ENCODE measurements at regions not wholly inside any gene's neighbourhood (a gene's known extent, or its start where the extent isn't known, plus 50 kb on each side); places are given as distances from the start of the nearest gene placed in this dataset.

- no peak for FAIRE-seq
Observed at GRCh38 chr14:27114180-27114579, 516.3 kb upstream of the NOVA1 start.

- no peak for FAIRE-seq
Observed at GRCh38 chr14:27123162-27123561, 525.3 kb upstream of the NOVA1 start.

DNA sequence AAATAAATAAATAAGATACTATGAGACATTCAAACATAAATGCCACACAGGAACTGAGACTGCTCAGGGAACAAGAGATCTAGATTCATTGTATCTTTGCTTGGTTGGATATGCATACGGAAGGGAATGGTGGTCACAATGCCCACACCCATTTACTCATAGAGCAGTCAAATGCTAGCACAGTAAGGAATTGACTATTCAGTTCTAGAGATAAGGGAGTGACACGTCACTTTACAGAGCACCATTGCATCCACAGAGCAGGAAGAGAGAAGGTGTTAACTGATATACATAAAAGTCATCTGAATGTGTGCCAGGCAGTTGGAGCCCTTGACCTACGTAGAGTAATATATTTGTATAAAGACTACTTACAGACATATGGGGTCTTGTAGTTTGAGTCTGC lies 530.0 kb upstream of the NOVA1 start:
- no peak for FAIRE-seq

DNA sequence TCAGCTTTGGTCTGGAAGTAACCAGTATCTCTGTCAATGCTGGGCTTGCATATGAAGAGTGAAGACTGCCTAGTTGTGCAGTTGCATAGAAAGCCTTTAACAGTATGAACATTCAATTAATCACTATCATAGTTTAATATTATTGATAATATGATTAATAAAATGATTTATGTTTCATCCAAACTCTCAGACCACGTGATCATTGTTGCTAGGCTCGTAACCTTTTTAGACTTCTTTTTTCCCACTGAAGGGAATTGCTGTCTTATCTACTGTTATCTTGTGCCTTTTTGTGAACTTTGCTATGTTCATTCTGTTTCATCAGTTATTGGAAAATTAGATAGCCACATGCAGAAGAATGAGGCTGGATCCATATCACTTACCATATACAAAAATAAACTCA lies 536.4 kb upstream of the NOVA1 start:
- FAIRE-seq: no peak

- no peak for FAIRE-seq
Observed at GRCh38 chr14:27145170-27145569, 547.3 kb upstream of the NOVA1 start.

DNA sequence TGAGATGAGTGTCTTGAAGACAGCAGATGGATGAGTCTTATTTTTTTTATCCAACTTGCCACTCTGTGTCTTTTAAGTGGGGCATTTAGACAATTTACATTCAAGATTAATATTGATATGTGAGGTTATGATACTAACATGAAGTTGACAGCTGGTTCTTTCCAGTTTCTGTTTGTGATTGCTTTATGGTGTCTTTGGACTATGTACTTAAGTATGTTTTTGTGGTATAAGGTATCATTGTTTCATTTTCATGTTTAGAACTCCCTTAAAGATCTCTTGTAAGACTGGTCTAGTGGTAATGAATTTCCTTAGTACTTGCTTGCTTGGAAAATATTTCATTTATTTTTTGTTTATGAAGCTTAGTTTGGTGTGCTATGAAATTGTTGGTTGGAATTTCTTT lies 550.3 kb upstream of the NOVA1 start:
- FAIRE-seq: no peak

- FAIRE-seq: no peak
Observed at GRCh38 chr14:27164139-27164538, 566.3 kb upstream of the NOVA1 start.

DNA sequence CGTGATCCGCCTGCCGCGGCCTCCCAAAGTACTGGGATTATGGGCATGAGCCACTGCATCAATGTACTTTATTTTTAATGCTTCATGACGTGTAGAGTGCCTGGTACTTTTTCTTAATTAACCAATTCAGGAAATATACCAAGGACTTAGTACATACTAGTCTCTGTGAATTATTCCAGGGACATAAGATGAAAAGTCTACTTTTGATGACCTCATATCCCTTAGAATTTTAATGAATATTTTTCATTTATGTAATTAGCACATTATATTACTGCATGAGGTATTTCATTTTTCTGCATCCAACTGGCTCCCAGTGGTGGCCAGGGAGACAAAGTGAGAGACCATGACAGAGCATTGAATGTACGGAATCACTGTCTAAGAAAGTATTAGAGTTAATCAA lies 577.7 kb upstream of the NOVA1 start:
- FAIRE-seq: no peak

DNA sequence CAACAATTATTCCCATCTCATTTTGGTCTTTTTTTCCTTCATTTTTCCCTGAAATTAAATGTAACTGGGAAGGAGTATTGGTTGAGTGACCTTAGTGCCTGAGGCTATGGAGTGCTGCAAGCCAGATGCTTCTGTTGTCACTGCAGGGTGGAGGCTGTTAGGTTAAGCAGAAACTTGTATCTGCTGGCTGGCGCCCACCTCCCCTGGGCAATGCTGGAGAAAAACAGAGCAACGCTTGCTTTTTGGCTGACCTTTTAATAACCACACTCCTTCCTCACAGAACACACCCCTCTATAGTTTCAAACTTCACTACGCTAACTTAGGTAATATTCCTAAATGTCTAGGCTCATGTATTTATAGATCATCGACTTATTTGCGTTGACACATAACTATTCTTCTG lies 583.5 kb upstream of the NOVA1 start:
- FAIRE-seq: no peak

- FAIRE-seq: no peak
Observed at GRCh38 chr14:27184427-27184826, 586.6 kb upstream of the NOVA1 start.

GRCh38 chr14:27186048-27186447 lies 588.2 kb upstream of the NOVA1 start:
- peak; percentile 45 for FAIRE-seq

- FAIRE-seq: no peak
Observed at GRCh38 chr14:27187136-27187535, 589.3 kb upstream of the NOVA1 start.

DNA sequence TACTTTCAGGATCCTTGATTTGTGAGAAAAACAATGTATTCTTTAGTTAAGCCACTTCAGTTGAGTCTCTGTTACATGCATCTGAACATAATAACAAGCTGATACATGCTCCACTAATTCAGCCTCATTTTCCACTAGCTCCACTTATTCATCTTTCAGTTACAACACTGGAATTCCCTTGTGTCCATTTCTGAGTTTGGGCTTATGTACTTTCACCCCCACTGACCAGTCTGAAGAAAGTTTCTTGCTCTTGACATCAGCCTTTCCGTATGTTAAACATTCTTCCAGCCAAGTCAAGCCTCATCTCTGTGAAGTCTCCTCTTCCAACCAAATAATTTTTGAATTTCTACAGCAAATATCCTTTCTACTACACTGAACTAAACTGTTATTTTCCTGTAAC lies 592.5 kb upstream of the NOVA1 start:
- FAIRE-seq: no peak

DNA sequence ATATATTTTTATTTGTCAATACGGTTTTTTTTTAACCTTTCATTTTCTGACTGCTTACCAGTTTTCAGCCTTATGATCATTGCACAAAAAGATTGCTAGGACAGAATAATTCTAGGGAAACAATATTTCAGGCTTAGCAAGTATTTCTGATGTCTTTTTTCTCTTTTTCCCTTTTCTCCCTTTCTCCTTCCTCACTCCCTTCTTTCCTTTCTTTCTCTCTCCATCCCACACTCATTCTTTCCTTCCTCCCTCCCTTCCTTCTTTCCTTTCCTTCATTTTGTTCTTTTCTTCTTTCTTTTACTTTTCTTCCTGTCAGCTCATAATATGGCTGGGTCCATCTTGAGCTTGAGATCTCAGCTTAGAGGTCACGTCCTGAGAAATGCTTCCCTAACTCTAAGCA lies 601.4 kb upstream of the NOVA1 start:
- no peak for FAIRE-seq

DNA sequence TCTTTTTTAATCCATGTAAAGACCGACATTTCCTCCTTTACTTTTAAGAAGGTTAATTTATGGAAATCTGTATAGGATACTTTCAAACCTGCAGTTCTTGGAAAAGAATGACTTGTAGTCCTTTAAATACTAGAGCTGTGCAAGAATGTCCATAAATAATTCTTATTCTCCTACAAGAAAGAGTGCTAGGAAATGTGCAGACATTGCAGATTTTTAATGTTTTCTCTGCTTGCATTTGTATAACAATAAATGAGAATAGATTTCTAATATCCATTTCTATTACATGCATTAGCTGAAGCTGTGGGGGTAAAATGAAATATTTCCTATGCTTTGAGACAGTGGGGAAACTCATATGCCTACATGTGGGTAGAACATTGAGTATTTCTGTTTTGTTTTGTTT lies 607.2 kb upstream of the NOVA1 start:
- FAIRE-seq: no peak

GRCh38 chr14:27211741-27212140 lies 613.9 kb upstream of the NOVA1 start:
- no peak for FAIRE-seq

DNA sequence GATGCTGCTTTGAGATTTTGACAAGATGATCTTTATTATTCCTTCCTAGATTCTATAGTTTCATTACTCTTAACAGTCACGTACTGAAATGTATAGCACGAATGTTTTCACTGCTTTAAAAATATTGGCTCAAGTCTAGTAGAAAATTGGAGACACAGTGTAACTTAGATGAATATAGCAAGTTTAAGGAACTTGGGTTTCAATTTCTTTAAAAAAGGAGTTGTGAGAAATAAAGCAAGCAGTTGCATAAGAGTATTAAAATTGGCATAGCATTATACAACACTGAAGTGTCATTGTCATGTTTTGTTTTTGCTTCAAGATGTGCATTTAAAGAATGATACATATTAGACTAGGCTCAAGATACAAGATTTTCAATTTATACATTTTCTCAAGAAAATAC lies 624.8 kb upstream of the NOVA1 start:
- FAIRE-seq: no peak

DNA sequence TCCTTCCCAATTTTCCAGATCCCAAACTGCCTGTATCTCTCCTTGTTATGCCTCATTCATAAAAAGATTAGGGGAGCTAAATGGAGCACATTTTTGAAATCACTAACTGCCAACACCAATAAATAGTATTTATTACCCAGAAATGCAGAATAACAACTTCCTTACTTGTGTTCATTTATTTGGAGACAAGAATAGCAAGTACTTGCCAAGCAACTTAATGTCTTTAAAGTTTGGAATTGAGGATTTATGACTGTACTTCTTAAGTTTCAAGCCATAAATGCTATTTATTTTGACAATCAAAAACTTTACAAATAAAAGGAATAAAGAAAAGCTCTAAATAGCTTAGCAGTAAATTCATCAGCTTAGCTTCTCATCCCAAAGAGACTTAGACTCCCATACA lies 626.1 kb upstream of the NOVA1 start:
- peak; percentile 93 for FAIRE-seq

GRCh38 chr14:27228053-27228452 lies 630.2 kb upstream of the NOVA1 start:
- FAIRE-seq: no peak

DNA sequence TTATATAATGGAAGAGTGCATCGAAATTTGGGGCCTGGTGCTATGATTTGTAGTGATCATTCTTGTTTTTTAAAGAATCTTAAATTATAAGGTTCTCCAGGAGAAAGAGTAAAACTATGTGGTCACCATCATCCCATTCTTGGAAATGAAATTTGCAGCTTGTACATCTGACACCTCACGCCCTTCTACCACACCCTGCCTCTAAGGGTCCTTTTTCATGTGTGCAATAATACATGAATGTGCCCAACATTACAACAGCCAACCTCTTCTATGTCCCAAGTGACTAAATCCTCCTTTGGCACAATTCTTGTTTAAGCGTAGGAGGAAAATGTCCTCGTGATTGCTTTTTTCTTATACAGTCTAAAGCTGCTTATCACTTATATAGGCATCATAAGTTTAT lies 636.5 kb upstream of the NOVA1 start:
- FAIRE-seq: no peak

DNA sequence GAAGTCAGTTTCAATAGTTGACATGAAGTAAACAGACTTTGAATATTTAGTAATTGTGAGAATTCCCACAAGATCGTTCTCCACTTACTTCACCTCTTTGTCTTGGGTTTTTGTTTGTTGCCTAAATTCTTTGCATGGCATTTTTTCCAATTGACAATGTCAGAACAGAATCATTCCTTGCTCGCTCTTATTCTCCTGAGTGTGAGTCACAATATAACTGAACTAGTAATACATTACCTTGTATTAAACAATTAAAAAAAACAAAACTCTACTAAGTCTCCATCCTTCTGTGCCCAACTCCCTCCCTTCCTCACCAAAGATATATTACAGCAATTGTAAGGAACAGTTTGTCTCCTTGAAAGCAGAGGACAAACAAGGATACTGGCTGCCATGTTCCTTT lies 638.8 kb upstream of the NOVA1 start:
- FAIRE-seq: no peak

- FAIRE-seq: no peak
Observed at GRCh38 chr14:27242874-27243273, 645.0 kb upstream of the NOVA1 start.

DNA sequence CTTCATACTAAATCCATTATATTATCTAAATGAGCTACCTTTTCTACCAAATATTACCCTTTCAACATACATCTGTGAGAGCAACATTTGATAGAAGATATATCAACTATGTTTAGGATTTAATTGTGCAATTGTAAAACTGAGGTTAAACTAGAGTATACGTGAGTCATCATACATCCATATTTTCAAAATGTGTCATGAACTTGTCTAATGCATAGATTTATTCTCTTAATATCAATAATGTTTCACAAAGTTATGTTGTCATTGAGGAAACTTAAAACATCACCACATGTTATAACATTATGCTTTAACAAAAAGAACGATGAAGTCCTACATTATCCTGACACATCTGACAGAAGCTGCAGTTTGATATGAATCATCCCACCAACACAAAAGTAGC lies 645.5 kb upstream of the NOVA1 start:
- FAIRE-seq: no peak

DNA sequence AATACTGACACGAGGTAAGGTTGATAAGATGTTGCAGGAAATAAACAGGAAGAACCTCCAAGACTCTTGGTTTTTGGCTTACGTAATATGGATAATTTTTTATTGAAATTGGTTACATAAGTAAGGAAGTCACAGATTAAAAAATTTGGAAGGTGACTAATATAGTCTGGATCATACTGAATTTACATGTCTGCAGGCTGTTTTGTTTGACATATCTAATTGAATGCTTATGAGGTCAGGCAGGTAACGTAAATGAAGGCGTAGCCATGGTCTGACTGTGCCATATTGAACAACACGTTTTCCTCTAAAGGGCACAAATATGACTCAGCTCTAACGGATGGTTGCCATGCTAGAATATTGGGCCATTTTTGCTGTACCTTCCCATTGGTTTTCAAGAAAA lies 648.1 kb upstream of the NOVA1 start:
- FAIRE-seq: no peak

DNA sequence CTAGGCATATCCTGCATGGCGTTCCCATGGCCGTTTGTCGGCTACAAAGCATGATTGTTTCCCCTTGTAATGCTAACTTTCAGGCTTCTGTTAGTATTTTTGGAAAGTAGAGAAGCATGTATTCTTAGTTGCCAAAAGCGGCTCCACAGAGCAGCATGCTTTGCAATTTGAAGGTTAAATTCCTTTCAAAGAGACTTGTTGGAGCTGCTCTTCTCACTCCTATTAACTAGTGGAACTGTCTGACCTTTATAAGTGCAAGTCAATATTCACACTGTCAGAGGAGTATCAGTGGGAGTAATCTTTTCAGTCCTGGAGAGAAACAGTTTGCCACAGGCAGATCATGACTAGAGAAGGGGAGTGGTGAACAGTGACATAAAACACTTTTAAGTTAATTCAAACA lies 656.1 kb upstream of the NOVA1 start:
- FAIRE-seq: peak; percentile 69

GRCh38 chr14:27256805-27257204 lies 659.0 kb upstream of the NOVA1 start:
- no peak for FAIRE-seq

All from endometrium (tissue), 2 donors.